PC-3 (cell line): ENCODE measurements at regions not wholly inside any gene's neighbourhood (a gene's known extent, or its start where the extent isn't known, plus 50 kb on each side); places are given as distances from the start of the nearest gene placed in this dataset.

ENCODE experiments used
- ATAC-seq: fragments of 200-7000 bp; cut with Tn5 transposase; 2 replicates; pipeline ENCODE4 v1.9.1; 2020; ENCODE audit warnings: mild to moderate bottlenecking, moderate library complexity
- BruUV-seq: library from RNA; stranded (reverse); fragments of 400-500 nt; replicated peaks from 2 replicates; lab custom pipeline; 2021; lab: Mats Ljungman, UMichigan
- CTCF ChIA-PET: fragments of 300-600 bp; sonication (Branson Sonifier 250); formaldehyde crosslinking; loops from one replicate; lab custom pipeline; 2022; ENCODE audit warnings: antibody characterized with exemption; lab: Charles Lee
- POLR2A ChIA-PET: fragments of 300-600 bp; sonication (Branson Sonifier 250); formaldehyde crosslinking; loops from one replicate; lab custom pipeline; 2022; ENCODE audit warnings: antibody characterized with exemption; ENCODE audit not compliant: unreplicated experiment; lab: Charles Lee
- DNase-seq: peaks from one replicate; pipeline ENCODE4 v3.0.0-alpha.2; 2015
- H2AFZ ChIP-seq: fragments of 300-600 bp; sonication (generic); 2 replicates; pipeline ENCODE4 v1.6.0; 2016; ENCODE audit warnings: antibody characterized with exemption, low read length
- H3F3A ChIP-seq: fragments of 300-600 bp; sonication (generic); one replicate; pipeline ENCODE4 v1.6.0; 2017; ENCODE audit warnings: antibody characterized with exemption, low read length, control low read depth, mild to moderate bottlenecking; ENCODE audit not compliant: unreplicated experiment
- H3K27ac ChIP-seq: fragments of 300-600 bp; sonication (generic); 2 replicates; pipeline ENCODE4 v1.5.1; 2016; ENCODE audit warnings: mild to moderate bottlenecking, low read length
- H3K27me3 ChIP-seq: fragments of 300-600 bp; sonication (generic); 2 replicates; pipeline ENCODE4 v1.6.1; 2016; ENCODE audit warnings: low read length, mixed read lengths
- H3K36me3 ChIP-seq: fragments of 300-600 bp; sonication (generic); 2 replicates; pipeline ENCODE4 v1.6.1; 2016; ENCODE audit warnings: low read depth, mixed run types, low read length, mixed read lengths
- H3K4me1 ChIP-seq: fragments of 300-600 bp; sonication (generic); 2 replicates; pipeline ENCODE4 v1.5.1; 2016; ENCODE audit warnings: low read length; ENCODE audit not compliant: insufficient read depth
- H3K4me2 ChIP-seq: fragments of 300-600 bp; sonication (generic); 2 replicates; pipeline ENCODE4 v1.6.0; 2016; ENCODE audit warnings: low read length
- H3K4me3 ChIP-seq: fragments of 300-600 bp; sonication (generic); 2 replicates; pipeline ENCODE4 v1.5.1; 2016; ENCODE audit warnings: mild to moderate bottlenecking, low read length, mixed read lengths
- H3K79me2 ChIP-seq: fragments of 300-600 bp; sonication (generic); 2 replicates; pipeline ENCODE4 v1.6.1; 2017; ENCODE audit warnings: low read length, mixed read lengths
- H3K9ac ChIP-seq: fragments of 300-600 bp; sonication (generic); 2 replicates; pipeline ENCODE4 v1.6.0; 2016; ENCODE audit warnings: mild to moderate bottlenecking, low read length
- H3K9me2 ChIP-seq: fragments of 300-600 bp; sonication (generic); replicated peaks from 2 replicates; pipeline ENCODE4 v1.6.1; 2016; ENCODE audit warnings: mixed run types, low read length, mixed read lengths
- H3K9me3 ChIP-seq: fragments of 300-600 bp; sonication (generic); 2 replicates; pipeline ENCODE4 v1.6.1; 2016; ENCODE audit warnings: low read length, mixed read lengths
- H4K20me1 ChIP-seq: fragments of 300-600 bp; sonication (generic); 2 replicates; pipeline ENCODE4 v1.6.1; 2016; ENCODE audit warnings: low read length, mixed read lengths
- EZH2 ChIP-seq: fragments of 300-600 bp; sonication (generic); IDR thresholded peaks from one replicate; pipeline ENCODE4 v1.6.1; 2017; ENCODE audit warnings: antibody characterized with exemption, mild to moderate bottlenecking, low read length; ENCODE audit not compliant: unreplicated experiment
- EZH2phosphoT487 ChIP-seq: fragments of 300-600 bp; sonication (generic); IDR thresholded peaks from 2 replicates; pipeline ENCODE4 v1.6.1; 2018; ENCODE audit warnings: mild to moderate bottlenecking, antibody characterized with exemption, low read length, borderline replicate concordance
- intact Hi-C: fragments of 100-400 bp; cut with micrococcal nuclease; formaldehyde crosslinking; loops from 2 replicates; pipeline ENCODE4 v1.9.0; 2023
- TF ChIP-seq, protein P1 (sequence below): fragments of 300-600 bp; sonication (generic); conservative IDR thresholded peaks from 2 replicates; pipeline ENCODE4 v1.5.1; 2017; ENCODE audit warnings: antibody characterized with exemption, low read depth, mild to moderate bottlenecking, low read length

DNA sequence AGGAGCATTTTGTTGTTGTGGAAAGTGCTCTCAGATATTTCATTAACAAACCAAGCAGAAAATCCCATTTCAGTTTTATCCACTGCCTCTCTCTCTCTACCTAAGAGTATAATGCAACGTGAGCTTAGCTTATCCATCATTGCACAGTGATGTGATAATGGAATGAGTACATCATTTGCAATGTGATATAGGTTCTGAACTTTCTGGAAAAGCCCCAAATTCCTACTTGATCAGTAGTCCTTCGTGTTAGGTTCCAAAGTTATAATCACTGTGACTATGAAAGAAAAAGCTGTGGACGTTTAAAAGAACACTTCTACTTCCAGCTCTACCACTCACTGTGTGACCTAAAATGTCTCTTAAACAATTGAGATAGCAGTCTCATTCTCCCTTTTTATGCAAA is 76.4 kb upstream of the PRMT6 start:
- TF ChIP-seq, protein P1, sequence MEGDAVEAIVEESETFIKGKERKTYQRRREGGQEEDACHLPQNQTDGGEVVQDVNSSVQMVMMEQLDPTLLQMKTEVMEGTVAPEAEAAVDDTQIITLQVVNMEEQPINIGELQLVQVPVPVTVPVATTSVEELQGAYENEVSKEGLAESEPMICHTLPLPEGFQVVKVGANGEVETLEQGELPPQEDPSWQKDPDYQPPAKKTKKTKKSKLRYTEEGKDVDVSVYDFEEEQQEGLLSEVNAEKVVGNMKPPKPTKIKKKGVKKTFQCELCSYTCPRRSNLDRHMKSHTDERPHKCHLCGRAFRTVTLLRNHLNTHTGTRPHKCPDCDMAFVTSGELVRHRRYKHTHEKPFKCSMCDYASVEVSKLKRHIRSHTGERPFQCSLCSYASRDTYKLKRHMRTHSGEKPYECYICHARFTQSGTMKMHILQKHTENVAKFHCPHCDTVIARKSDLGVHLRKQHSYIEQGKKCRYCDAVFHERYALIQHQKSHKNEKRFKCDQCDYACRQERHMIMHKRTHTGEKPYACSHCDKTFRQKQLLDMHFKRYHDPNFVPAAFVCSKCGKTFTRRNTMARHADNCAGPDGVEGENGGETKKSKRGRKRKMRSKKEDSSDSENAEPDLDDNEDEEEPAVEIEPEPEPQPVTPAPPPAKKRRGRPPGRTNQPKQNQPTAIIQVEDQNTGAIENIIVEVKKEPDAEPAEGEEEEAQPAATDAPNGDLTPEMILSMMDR: no peak
- TF ChIP-seq EZH2 (no peak), EZH2phosphoT487 (no peak)
- Histone ChIP-seq H3K4me2 (no peak overlapping the region), H3K4me1 (peaks cover 10% of the 10 kb centered on the region), H3K27ac (no peak overlapping the region), H4K20me1 (no peaks in the 10 kb centered on the region), H3K36me3 (no peaks in the 10 kb centered on the region), H3K27me3 (no peaks in the 10 kb centered on the region), H2AFZ (no peak overlapping the region), H3K9ac (no peak overlapping the region), H3K79me2 (no peaks in the 10 kb centered on the region), H3K9me2 (no peaks in the 10 kb centered on the region), H3K9me3 (no peaks in the 10 kb centered on the region), H3F3A (no peaks in the 10 kb centered on the region), H3K4me3 (no peak overlapping the region)
- DNase-seq: no peak
- BruUV-seq: no TSS peak
- no peak for ATAC-seq
- ChIA-PET POLR2A (interaction anchor here (0.7 kb wide), 1 partner anchor 548 kb away, joined by 5 read pairs; no protein-coding TSS in a partner anchor), CTCF (no interaction called here)
- intact Hi-C loops: no loop called here

DNA sequence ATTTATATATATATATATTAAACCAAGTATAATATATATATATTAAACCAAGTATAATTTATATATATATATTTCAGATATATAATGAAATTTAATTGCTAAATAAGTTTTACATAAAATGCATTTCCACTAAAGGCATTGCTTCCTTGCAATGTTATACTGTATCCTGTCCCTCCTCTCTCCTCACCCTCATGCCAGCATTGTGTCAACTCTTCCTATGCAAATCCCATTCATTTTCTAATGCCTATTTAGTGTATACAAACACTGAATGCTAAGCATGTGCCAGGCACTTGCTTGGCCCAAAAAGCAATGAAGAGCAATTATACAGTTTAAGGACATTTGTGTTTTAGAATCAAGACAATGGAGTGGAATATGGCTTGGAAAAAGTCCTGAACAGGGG is 71.7 kb upstream of the PRMT6 start:
- Histone ChIP-seq H4K20me1 (no peaks in the 10 kb centered on the region), H3F3A (no peaks in the 10 kb centered on the region), H3K9me2 (no peaks in the 10 kb centered on the region), H3K4me3 (no peak overlapping the region), H3K27ac (no peak overlapping the region), H3K27me3 (no peaks in the 10 kb centered on the region), H2AFZ (no peak overlapping the region), H3K36me3 (no peaks in the 10 kb centered on the region), H3K79me2 (no peaks in the 10 kb centered on the region), H3K9ac (no peak overlapping the region), H3K4me1 (no peaks in the 10 kb centered on the region), H3K4me2 (no peak overlapping the region), H3K9me3 (no peaks in the 10 kb centered on the region)
- ChIA-PET POLR2A (no interaction called here), CTCF (no interaction called here)
- no peak for DNase-seq
- intact Hi-C loops: no loop called here
- no peak for TF ChIP-seq EZH2phosphoT487
- no peak for TF ChIP-seq EZH2
- TF ChIP-seq, protein P1: no peak
- ATAC-seq: no peak
- BruUV-seq: no TSS peak

DNA sequence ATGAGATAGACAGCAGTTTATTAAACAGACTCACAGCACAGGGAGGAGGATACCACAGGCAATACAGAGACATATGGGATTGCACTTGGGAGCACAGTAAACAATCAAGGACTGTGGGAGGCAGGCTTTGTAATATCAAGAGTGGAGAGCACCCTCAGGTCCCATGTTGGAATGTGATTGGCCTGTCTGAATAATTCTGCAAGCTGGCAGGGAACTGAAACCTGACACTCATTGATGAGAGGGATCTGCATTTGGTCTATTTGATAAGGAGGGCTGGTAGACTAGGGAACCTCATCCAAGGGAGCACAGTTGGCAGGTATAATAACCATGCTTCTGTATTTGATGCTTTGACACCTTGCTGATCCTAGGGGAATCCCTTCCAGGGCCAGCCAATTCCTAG is 69.9 kb upstream of the PRMT6 start:
- intact Hi-C loops: no loop called here
- no peaks in the 10 kb centered on the region for H3K79me2 ChIP-seq
- H3F3A ChIP-seq: no peaks in the 10 kb centered on the region
- ChIA-PET CTCF (no interaction called here), POLR2A (no interaction called here)
- no peaks in the 10 kb centered on the region for H3K36me3 ChIP-seq
- TF ChIP-seq EZH2 (no peak), EZH2phosphoT487 (no peak)
- TF ChIP-seq, protein P1: no peak
- no peak overlapping the region for H3K27ac ChIP-seq
- H3K27me3 ChIP-seq: no peaks in the 10 kb centered on the region
- no TSS peak for BruUV-seq
- no peaks in the 10 kb centered on the region for H3K4me1 ChIP-seq
- DNase-seq: no peak
- H3K9me3 ChIP-seq: no peaks in the 10 kb centered on the region
- no peak for ATAC-seq
- H3K4me2 ChIP-seq: no peak overlapping the region
- H3K9ac ChIP-seq: no peak overlapping the region
- H3K9me2 ChIP-seq: no peaks in the 10 kb centered on the region
- H3K4me3 ChIP-seq: no peak overlapping the region
- H4K20me1 ChIP-seq: no peaks in the 10 kb centered on the region
- H2AFZ ChIP-seq: no peak overlapping the region
